Esophagus (tissue), 2 donors: ENCODE measurements at regions not wholly inside any gene's neighbourhood (a gene's known extent, or its start where the extent isn't known, plus 50 kb on each side); places are given as distances from the start of the nearest gene placed in this dataset.

ENCODE experiments used
- H3K27ac ChIP-seq, 2 donors: one replicate each; pipeline ENCODE4 v1.5.1; 2013; ENCODE audit warnings: low read depth in 2 of 2, mild to moderate bottlenecking in 2 of 2, inconsistent platforms in 1 of 2, low read length in 1 of 2, moderate library complexity in 1 of 2
- H3K27me3 ChIP-seq, 2 donors: one replicate each; pipeline ENCODE4 v1.6.1; 2013; ENCODE audit warnings: low read length in 2 of 2, control low read depth in 1 of 2, mild to moderate bottlenecking in 1 of 2; ENCODE audit not compliant: insufficient read depth in 2 of 2, control insufficient read depth in 1 of 2
- H3K36me3 ChIP-seq, 2 donors: one replicate each; pipeline ENCODE4 v1.6.1; 2013; ENCODE audit warnings: low read length in 1 of 2; ENCODE audit not compliant: control insufficient read depth in 2 of 2, insufficient read depth in 2 of 2
- H3K4me1 ChIP-seq, 2 donors: one replicate each; pipeline ENCODE4 v1.6.1; 2013; ENCODE audit warnings: low read length in 1 of 2; ENCODE audit not compliant: control insufficient read depth in 2 of 2, insufficient read depth in 2 of 2
- H3K4me3 ChIP-seq, 2 donors: one replicate each; pipeline ENCODE4 v1.5.1; 2013; ENCODE audit warnings: low read length in 2 of 2, mild to moderate bottlenecking in 2 of 2, low read depth in 1 of 2, moderate library complexity in 1 of 2
- H3K9me3 ChIP-seq, 2 donors: one replicate each; pipeline ENCODE4 v1.6.1; 2013; ENCODE audit warnings: mild to moderate bottlenecking in 2 of 2, low read depth in 1 of 2, low read length in 1 of 2, moderate library complexity in 1 of 2; ENCODE audit not compliant: control insufficient read depth in 2 of 2, insufficient read depth in 1 of 2
- WGBS, 2 donors: extraction: QIAGEN DNeasy Blood & Tissue Kit; methylation state at CpG; one replicate each; pipeline ENCODE4 v1.1.7; 2013; 5-methylcytosine and 5-hydroxymethylcytosine counted together
- donor health status: healthy with polysubstance abuse.
- donor health status: Bipolar disorder and iron deficiency.

DNA sequence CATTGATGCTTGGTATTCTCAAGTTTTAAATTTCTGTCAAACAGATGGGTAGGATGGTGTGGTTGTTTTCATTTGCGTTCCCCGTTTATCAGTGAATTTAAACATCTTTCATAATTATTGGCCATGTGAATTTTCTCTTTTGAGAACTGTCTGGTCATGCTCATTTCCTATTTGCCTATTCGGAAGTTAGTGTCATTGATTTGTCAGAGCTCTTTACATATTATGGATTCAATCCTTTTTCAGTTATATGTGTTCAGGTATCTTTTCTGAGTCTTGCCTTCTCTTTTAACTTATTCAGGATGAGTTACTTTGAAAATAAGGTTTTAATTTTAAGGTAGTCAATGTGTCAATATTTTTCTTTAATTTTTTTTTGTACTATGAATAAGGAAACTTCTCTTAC is 315.7 kb downstream of the MN1 start:
- Histone ChIP-seq H3K36me3 (no peaks in the 10 kb centered on the region), H3K9me3 (no peaks in the 10 kb centered on the region), H3K4me3 (no peak overlapping the region), H3K27ac (no peak overlapping the region), H3K4me1 (no peaks in the 10 kb centered on the region), H3K27me3 (no peaks in the 10 kb centered on the region)
- WGBS, 2 donors = 79 to 80% methylated on average over 3 of the region's 3 CpGs

DNA sequence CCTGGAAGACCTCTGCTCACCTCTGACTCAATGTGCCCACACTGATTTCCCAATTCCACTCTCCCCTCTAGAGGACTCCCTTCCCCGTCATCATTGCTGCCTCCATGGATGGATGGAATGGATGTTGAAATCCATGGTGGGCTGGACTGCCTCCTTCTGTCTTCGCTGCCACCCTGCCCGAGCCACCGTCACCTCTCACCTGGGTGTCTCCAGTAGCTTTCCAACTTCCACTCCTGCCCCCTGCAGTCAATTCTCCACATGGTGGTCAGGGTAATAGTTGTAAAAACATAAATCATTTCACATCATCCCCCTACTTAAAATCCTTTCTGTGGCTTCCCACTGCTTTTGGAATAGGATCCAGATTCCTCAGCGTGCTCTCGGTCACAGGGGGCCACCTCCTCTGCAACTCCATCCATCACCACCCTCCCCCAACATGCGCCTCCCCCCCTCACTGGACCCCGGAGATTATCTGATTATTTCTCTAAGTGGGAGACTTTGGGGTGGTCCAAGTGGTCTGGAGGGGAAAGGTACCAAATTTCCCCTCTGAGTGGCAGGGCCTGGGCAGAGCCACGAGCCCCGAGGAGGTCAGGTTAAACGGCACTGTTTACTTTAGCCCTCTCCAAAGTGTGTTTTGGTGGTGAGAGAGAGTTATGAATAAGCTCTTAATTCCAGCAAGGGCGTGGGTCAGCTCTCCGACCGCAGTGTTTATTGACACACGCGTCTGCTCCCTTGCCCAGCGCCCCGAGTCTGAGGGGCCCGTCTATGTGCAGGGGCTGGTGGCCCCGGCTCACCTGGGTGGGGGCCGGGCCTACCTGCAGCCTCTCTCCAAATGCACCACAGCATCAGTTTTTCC is 313.7 kb downstream of the MN1 start:
- H3K4me3 ChIP-seq = no peak overlapping the region
- 38 to 43% methylated on average over 21 of the region's 21 CpGs for WGBS, 2 donors
- peaks cover 0 to 3% of the 10 kb centered on the region in 2 donors for H3K9me3 ChIP-seq
- H3K36me3 ChIP-seq = no peaks in the 10 kb centered on the region
- H3K27ac ChIP-seq = no peak overlapping the region
- H3K27me3 ChIP-seq = no peaks in the 10 kb centered on the region
- H3K4me1 ChIP-seq = no peaks in the 10 kb centered on the region

DNA sequence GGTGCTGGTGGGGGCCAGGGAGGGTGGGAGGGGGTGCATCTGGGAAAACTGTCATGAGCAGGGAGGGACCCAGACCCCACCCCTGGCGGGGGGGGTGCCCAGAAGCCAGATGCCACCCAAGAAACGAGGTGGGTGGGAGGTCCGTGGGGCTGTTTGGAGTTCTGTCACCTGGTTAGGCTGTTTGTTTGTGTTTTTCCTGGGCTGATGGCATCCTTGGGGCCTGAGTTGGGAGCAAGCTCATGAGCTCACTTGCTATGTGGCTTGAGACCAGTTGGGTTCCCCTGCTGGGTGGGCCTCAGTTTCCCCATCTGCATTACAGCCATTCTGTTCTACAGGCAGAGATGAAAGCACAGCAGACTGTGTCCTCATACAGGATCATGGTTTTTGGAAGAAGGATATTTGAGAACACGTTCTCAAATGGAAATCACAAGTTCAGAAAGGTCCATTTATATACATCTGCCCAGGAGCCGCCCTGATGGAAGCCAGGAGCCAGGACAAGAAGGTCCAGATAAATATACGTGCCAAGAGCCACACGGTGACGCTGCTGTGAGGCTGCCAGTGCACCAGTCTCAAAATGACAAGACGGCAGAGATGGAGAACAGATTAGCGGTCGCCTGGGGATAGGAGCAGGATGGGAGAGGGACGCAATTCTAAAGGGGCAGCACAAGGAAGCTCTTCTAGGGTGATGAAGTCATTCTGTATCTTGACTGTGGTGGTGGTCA is 312.9 kb downstream of the MN1 start:
- no peak overlapping the region for H3K4me3 ChIP-seq
- H3K36me3 ChIP-seq = no peaks in the 10 kb centered on the region
- H3K4me1 ChIP-seq = no peaks in the 10 kb centered on the region
- no peak overlapping the region for H3K27ac ChIP-seq
- no peaks in the 10 kb centered on the region for H3K27me3 ChIP-seq
- peaks cover 0 to 4% of the 10 kb centered on the region in 2 donors for H3K9me3 ChIP-seq
- 50 to 58% methylated on average over 12 of the region's 12 CpGs for WGBS, 2 donors

DNA sequence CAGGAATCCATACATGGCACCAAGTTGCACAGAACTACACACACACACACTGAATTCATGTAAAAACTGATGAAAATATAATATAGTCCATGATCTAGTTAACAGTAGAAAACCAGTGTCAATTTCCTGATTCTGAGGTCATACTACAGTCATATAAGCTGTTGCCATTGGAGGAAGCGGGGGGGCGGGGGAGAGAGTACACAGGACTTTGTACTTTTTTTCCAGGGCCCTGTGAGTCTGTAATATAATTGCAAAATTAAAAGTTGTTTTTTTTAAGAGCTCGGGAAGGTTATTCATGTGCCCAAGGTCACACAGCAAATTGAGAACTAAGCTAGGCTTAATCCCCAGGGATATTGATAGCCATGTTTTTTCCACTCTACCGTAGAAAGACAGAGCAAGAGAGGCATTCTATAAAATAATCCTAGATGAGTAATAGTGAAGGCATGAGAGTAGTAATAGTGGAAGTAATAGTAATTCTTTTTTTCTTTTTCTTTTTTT is 312.3 kb downstream of the MN1 start:
- Histone ChIP-seq H3K36me3 (no peaks in the 10 kb centered on the region), H3K9me3 (peaks cover 0 to 4% of the 10 kb centered on the region in 2 donors), H3K27ac (no peak overlapping the region), H3K4me3 (no peak overlapping the region), H3K27me3 (no peaks in the 10 kb centered on the region), H3K4me1 (no peaks in the 10 kb centered on the region)
- 43 to 50% methylated on average over 4 of the region's 4 CpGs for WGBS, 2 donors

DNA sequence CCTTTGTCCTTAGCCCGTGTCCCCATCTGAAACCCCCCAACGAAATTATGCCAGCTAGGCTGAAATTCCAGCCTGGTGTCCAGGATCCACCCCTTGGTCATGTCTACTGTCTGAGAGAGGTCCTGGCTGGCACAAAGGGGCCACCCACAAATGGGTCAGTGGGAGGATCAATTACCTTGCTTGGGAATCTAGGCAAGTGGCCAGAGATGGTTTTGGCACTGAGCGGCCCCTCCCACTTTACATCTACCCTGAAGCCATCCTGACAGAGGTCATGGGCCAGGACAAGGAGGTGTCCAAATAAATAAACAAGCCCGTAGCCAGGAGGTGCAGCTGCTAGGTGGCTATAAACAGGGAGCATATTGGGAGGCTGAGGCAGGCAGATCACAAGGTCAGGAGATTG is 311.5 kb downstream of the MN1 start:
- H3K27me3 ChIP-seq = no peaks in the 10 kb centered on the region
- no peaks in the 10 kb centered on the region for H3K36me3 ChIP-seq
- peaks cover 0 to 4% of the 10 kb centered on the region in 2 donors for H3K9me3 ChIP-seq
- WGBS, 2 donors = 73 to 84% methylated on average over 4 of the region's 4 CpGs
- H3K4me1 ChIP-seq = no peaks in the 10 kb centered on the region
- H3K4me3 ChIP-seq = no peak overlapping the region
- H3K27ac ChIP-seq = no peak overlapping the region

DNA sequence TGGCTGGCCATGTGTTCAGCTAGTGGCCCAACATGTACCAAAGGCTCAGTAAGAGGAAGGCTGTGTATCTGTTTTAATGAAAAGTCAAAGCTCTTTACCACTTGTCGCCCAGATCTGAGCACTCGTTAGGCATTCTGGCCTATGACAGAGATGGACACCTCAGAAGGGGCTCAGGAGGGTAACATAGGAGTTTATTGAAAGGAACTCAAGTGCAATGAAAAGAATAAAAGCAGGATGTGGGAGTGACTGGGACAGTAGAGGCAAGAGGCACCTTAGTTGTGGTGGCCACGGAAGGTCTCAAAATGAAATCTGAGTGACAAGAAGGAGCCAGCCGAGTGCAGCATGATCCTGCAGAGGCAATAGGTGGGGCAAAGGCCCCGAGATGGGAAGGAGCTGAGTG is 309.7 kb downstream of the MN1 start:
- peaks cover 0 to 4% of the 10 kb centered on the region in 2 donors for H3K9me3 ChIP-seq
- WGBS, 2 donors = 93% methylated on average over 5 of the region's 5 CpGs
- H3K4me3 ChIP-seq = no peak overlapping the region
- no peaks in the 10 kb centered on the region for H3K36me3 ChIP-seq
- no peak overlapping the region for H3K27ac ChIP-seq
- no peaks in the 10 kb centered on the region for H3K4me1 ChIP-seq
- no peaks in the 10 kb centered on the region for H3K27me3 ChIP-seq

DNA sequence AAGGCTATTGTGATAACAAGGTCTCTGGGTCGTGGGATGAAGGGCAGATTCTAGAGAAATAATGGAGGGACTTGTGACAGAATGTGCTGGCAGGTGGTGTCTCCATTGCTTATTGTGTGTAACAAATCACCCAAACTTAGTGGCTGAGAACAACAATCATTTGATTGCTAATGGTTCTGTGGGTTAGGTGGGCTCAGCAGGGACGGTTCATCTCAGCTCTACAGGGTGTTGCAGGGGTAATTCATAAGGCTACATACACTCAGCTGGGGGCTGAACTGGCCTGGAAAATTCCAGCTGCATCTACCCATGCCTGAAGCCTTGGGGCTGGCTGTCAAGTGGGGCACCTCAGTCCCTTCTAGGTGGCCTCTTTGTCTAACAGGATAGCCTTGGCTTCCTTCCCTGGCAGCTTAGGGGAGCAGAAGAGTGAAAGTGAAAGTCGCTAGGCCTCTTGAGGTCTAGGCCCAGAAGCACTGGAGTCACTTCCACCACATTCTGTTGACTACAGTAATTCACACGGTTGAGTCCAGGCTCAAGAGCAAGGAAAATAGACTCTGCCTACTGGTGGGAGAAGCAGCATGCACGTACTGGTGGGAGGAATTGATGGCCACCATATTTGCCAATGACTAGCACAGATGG is 308.9 kb downstream of the MN1 start:
- WGBS, 2 donors = 79 to 82% methylated on average over 5 of the region's 5 CpGs
- H3K9me3 ChIP-seq = peaks cover 0 to 4% of the 10 kb centered on the region in 2 donors
- no peak overlapping the region for H3K27ac ChIP-seq
- H3K4me1 ChIP-seq = no peaks in the 10 kb centered on the region
- H3K27me3 ChIP-seq = no peaks in the 10 kb centered on the region
- no peak overlapping the region for H3K4me3 ChIP-seq
- H3K36me3 ChIP-seq = no peaks in the 10 kb centered on the region

DNA sequence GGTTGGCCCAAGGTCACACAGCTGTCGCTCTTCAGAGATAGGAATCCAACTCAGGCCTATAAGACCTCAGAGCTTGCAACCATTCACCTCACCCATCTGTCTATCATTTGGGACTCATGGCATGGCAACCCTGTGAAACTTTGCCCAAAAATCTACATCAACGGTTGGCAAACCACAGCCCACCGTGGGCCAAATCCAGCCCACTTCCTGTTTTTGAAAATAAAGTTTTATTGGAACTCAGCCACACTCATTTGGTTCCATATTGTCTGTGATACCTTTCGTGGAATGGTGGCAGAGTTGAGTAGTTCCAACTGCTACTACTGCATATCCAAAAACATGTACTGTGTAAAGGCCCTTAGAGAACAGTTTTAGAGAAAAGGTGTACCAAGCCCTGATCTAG is 307.8 kb downstream of the MN1 start:
- Histone ChIP-seq H3K27ac (no peak overlapping the region), H3K27me3 (no peaks in the 10 kb centered on the region), H3K9me3 (peaks cover 0 to 4% of the 10 kb centered on the region in 2 donors), H3K4me1 (no peaks in the 10 kb centered on the region), H3K4me3 (no peak overlapping the region), H3K36me3 (no peaks in the 10 kb centered on the region)
- 72 to 74% methylated on average over 4 of the region's 4 CpGs for WGBS, 2 donors

DNA sequence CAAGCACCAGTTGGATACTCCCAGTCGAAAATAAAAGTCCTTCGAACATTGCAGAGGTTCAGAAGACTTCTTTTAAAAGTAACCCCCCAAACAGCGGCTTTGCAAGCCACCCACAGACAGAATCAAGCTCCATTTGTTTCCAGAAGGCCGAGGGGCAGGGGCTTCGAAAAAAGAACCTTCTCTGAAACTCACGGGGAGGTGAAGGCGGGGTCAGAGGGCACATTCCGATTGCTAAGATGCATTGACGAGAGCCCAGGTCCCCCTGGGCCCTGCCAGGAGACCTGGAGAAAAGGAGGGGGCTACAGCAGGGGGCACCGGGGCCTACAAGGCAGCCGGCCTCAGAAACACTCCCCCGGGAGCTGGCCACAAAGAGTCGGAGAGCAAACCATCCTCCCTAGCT is 306.8 kb downstream of the MN1 start:
- Histone ChIP-seq H3K4me1 (no peaks in the 10 kb centered on the region), H3K27me3 (no peaks in the 10 kb centered on the region), H3K36me3 (no peaks in the 10 kb centered on the region), H3K4me3 (no peak overlapping the region), H3K27ac (no peak overlapping the region), H3K9me3 (peaks cover 0 to 4% of the 10 kb centered on the region in 2 donors)
- WGBS, 2 donors = 85 to 90% methylated on average over 13 of the region's 13 CpGs
